KMS-11 (cell line): ENCODE measurements at regions not wholly inside any gene's neighbourhood (a gene's known extent, or its start where the extent isn't known, plus 50 kb on each side); places are given as distances from the start of the nearest gene placed in this dataset.

Experiments used
- H2AFZ ChIP-seq: fragments of 200-600 bp; sonication (generic); 2 replicates; pipeline ENCODE4 v1.6.1; 2016; ENCODE audit warnings: antibody characterized with exemption, mixed run types, low read depth
- H3K27ac ChIP-seq: fragments of 200-600 bp; sonication (generic); 2 replicates; pipeline ENCODE4 v1.6.1; 2016; ENCODE audit warnings: mild to moderate bottlenecking, mixed run types
- H3K27me3 ChIP-seq: fragments of 200-600 bp; sonication (generic); 2 replicates; pipeline ENCODE4 v1.6.1; 2017; ENCODE audit warnings: mild to moderate bottlenecking, low read depth, mixed run types, moderate library complexity; ENCODE audit not compliant: insufficient read depth
- H3K36me3 ChIP-seq: fragments of 200-600 bp; sonication (generic); 2 replicates; pipeline ENCODE4 v1.6.1; 2017; ENCODE audit warnings: mild to moderate bottlenecking, mixed run types; ENCODE audit not compliant: insufficient read depth
- H3K4me1 ChIP-seq: fragments of 200-600 bp; sonication (generic); 2 replicates; pipeline ENCODE4 v1.6.1; 2016; ENCODE audit warnings: mild to moderate bottlenecking, low read depth, mixed run types; ENCODE audit not compliant: poor library complexity, severe bottlenecking
- H3K4me2 ChIP-seq: fragments of 200-600 bp; sonication (generic); 2 replicates; pipeline ENCODE4 v1.7.0; 2016; ENCODE audit warnings: mild to moderate bottlenecking, mixed run types
- H3K4me3 ChIP-seq: fragments of 200-600 bp; sonication (generic); IDR thresholded peaks from 2 replicates; pipeline ENCODE4 v1.6.1; 2017; ENCODE audit warnings: low read depth, low read length, mixed read lengths; ENCODE audit not compliant: insufficient read depth
- H3K79me2 ChIP-seq: fragments of 200-600 bp; sonication (generic); 2 replicates; pipeline ENCODE4 v1.6.1; 2016; ENCODE audit warnings: low read depth, mixed run types; ENCODE audit not compliant: insufficient read depth
- H3K9ac ChIP-seq: fragments of 200-600 bp; sonication (generic); 2 replicates; pipeline ENCODE4 v1.6.1; 2016; ENCODE audit warnings: mild to moderate bottlenecking, mixed run types
- H4K20me1 ChIP-seq: fragments of 200-600 bp; sonication (generic); 2 replicates; pipeline ENCODE4 v1.6.1; 2016; ENCODE audit warnings: mild to moderate bottlenecking, mixed run types; ENCODE audit not compliant: insufficient read depth
- CTCF ChIP-seq: fragments of 200-600 bp; sonication (generic); conservative IDR thresholded peaks from 2 replicates; pipeline ENCODE4 v1.6.1; 2017; ENCODE audit warnings: low read depth, mild to moderate bottlenecking, antibody characterized with exemption, low read length, moderate library complexity, mixed read lengths

DNA sequence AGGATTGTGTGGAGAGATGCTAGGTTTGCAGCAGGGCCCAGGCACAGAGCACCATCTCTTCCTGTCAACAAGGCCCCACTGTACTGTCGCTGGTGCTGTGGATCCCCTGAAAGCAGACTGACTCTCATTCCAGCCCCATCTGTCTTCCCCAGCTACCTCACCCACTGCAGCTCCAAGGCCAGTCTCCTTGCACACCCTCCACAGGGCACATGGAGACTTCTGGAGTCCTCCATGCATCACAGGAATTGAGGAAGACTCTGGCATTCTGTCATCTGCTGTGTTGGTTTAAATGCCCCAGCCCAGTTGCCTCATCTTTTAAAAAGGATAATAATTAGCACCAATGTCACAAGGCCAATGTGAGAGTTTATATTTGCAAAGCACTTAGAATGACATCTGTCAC, 301.2 kb downstream of the RPLP1 start:
- Histone ChIP-seq H3K79me2 (no peaks in the 10 kb centered on the region), H3K4me2 (peak overlapping the region; percentile 75; the same call in 1 of the 2 replicates), H3K4me1 (peaks cover 72% of the 10 kb centered on the region), H3K9ac (no peak overlapping the region), H3K27ac (no peak overlapping the region), H2AFZ (no peak overlapping the region), H3K4me3 (no peak overlapping the region), H4K20me1 (no peaks in the 10 kb centered on the region), H3K36me3 (no peaks in the 10 kb centered on the region), H3K27me3 (no peaks in the 10 kb centered on the region)
- no peak for TF ChIP-seq CTCF

DNA sequence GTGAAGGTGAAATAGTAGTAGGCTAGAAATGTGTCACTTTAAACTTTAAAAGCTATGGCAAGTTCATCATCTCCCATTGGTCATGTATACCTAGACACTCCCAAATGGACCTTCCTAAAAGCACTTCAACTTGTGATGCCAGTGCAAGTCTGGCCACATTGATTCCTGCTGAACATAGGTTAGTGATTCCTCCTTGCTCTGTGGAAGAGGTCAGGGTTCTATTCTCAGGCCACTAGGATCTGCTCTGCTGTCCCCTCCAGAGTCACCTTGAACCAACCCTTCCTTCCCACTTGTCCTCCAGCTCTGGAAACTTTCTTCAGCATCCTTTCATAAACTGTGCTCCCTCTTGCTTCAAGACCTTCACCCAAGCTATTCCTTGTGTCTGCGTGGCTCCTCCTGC, 301.7 kb downstream of the RPLP1 start:
- Histone ChIP-seq H4K20me1 (no peaks in the 10 kb centered on the region), H3K4me2 (peak overlapping the region; percentile 75), H3K27ac (no peak overlapping the region), H3K9ac (no peak overlapping the region), H2AFZ (no peak overlapping the region), H3K27me3 (no peaks in the 10 kb centered on the region), H3K4me3 (no peak overlapping the region), H3K36me3 (no peaks in the 10 kb centered on the region), H3K4me1 (peaks cover 76% of the 10 kb centered on the region), H3K79me2 (no peaks in the 10 kb centered on the region)
- TF ChIP-seq CTCF, result no peak

DNA sequence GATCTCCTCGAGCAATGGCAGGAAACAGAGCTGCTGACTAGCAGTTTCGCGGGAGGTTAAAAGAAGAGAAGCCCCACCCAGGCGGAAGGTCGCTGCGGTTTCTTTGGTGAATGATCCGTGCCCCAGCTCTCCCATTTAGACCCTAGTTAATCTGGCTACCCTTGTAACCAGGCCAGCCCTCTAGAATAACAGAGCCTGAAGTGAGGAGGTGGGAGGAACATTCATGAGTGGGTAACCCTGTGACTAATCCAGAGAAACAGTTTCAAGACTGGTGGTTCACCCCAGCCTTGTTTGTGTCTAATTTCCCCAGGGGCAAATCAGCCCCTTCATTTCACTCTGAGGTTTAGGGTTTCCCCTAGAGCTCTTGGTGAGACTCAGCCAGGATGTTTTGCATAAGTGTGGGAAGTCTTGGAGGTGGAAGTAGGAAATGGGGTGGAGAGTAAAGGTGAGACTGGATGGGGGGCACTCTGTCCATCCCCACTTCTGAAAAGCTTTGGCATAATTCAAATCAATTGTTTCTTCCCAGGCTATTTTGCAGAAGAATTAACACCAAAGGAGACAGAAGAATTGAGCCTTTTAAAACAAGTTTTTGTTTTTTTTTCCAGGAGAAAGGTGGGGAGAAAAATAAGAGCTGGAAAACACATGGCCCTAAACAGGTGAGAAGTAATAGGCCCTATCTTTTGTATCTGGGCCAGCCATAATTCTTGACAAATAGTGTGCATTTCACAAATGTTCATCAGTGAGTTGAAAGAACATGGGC, 303.1 kb downstream of the RPLP1 start:
- no peak overlapping the region for H2AFZ ChIP-seq
- peak overlapping the region; percentile 75 for H3K4me2 ChIP-seq
- H3K36me3 ChIP-seq, result no peaks in the 10 kb centered on the region
- no peak for TF ChIP-seq CTCF
- H3K4me1 ChIP-seq, result peaks cover 81% of the 10 kb centered on the region
- no peaks in the 10 kb centered on the region for H3K79me2 ChIP-seq
- no peaks in the 10 kb centered on the region for H3K27me3 ChIP-seq
- H4K20me1 ChIP-seq, result no peaks in the 10 kb centered on the region
- no peak overlapping the region for H3K4me3 ChIP-seq
- H3K27ac ChIP-seq, result peak overlapping the region; percentile 61
- no peak overlapping the region for H3K9ac ChIP-seq

DNA sequence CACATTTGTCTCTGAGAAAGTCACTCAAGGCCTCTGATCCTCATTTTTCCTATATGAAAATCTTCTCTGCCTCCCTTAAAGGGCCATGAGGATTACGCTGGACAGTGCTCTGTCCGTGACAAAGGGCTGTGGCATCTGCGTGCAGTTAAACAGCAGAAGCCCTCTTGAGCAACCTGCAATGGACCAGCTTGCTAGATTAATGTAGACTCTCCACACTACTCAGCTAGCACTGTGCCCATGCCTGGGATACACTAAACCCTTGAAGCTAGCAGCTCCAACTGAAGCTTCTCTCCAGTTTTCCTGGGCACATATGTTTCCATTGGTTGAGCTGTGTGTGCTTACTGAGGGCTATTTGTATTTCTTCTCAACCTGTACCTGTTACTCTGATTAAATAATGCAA, 303.8 kb downstream of the RPLP1 start:
- H2AFZ ChIP-seq, result no peak overlapping the region
- peak overlapping the region; percentile 61; the same call in 1 of the 2 replicates for H3K27ac ChIP-seq
- TF ChIP-seq CTCF, result no peak
- no peaks in the 10 kb centered on the region for H3K79me2 ChIP-seq
- H3K4me1 ChIP-seq, result peaks cover 88% of the 10 kb centered on the region
- H3K36me3 ChIP-seq, result no peaks in the 10 kb centered on the region
- no peak overlapping the region for H3K9ac ChIP-seq
- H3K4me2 ChIP-seq, result peak overlapping the region; percentile 52
- H3K27me3 ChIP-seq, result no peaks in the 10 kb centered on the region
- no peak overlapping the region for H3K4me3 ChIP-seq
- H4K20me1 ChIP-seq, result no peaks in the 10 kb centered on the region
